NCI-H774 (cell line): ENCODE measurements at regions not wholly inside any gene's neighbourhood (a gene's known extent, or its start where the extent isn't known, plus 50 kb on each side); places are given as distances from the start of the nearest gene placed in this dataset.

ENCODE experiments used
- DNase-seq: peaks from one replicate; lab custom pipeline; 2025; lab: John Stamatoyannopoulos, UW

DNA sequence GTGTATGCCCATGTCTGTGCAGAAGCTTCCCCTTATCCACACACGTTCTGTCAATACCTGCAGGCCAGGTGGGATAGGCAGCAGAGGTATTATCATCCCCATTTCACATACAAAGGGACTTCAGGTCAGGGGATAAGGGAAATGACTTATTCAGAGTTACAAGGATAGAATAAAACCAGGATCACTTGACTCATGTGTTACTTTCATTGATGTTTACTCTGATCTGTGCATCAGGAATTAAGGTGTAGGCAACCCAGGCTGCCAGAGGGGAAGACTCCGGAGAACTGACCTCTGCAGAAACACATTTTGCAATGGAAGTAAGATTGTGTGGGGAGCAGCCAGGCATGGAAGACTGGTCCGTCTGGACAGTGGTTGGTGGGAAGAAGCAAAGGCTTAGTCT lies 74.2 kb upstream of the FSTL4 start:
- no peak for DNase-seq

DNA sequence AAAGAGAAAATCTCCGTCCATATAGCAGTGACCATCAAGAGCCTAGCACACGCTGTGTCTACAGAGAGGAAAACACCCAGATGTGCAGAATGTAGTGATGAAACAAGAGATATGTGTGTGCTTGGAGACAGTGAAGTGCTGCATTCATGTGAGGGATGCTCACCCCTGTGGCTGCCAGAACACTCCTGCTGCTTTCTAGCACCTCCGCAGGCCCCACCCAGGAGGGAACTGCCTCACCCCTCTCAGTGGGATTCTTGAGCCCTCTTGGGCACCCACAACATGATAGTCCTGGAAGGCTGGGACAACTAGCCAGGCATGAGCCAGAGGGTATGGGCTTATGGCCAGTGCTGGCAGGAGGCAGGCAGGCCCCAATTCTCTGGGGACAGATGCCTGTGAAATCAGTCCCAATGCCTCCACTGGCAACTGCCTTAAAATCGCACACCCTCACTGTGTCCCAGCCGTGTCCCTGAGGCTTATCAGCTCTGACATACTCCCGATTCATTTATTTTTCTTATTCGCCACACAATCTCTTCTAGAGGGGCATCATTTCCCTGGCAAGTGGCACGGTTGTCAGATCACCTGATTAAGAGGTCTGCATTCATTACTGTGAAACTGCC lies 73.2 kb upstream of the FSTL4 start:
- DNase-seq = no peak

DNA sequence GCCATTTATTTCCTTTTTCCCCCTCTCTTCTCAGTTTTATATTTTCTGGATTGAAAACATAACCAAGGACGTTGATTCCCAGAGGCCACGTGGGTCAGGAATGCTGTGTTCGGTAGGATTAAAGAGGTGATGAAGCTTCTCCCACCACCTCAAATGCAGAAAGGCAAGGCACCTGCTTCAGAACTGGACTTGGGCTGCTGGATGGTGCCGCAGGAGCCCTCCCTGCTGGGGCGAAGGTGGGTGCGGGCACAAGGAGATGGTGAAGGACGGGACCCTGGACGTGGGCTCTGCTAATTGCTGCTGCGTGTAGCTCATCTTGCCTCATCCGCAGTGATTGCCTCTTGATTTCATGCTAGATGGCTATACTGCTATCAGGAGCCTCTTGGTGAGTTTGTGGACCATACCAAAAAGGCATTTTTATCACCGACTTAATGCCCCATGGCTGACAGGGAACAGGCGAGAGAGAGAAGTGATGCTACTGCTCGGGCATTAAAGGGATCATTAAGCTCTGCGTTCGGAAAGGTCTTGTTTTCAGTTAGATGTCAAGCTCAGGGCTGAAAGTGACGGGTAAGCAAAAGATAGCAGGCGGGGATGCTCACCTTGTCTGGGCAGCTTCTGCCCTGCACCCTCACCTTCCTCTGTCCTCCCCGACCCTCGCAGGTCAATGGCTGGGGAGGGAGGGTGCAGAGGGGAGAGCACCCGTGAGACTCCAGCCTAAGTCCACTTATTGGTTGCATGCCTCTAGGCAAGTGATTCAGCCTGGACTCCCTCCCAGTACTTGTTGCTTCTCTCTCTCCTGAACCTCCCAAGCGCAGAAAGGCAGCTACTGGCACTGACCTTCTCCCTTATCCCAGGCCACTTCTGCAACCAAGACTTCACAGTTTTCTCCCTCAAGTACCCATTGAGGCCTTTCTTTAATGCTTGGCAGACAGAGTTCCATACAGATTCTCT lies 71.6 kb upstream of the FSTL4 start:
- no peak for DNase-seq

- no peak for DNase-seq
Measured at GRCh38 chr5:133682451-133682850, 70.1 kb upstream of the FSTL4 start.

GRCh38 chr5:133681896-133682295 lies 69.6 kb upstream of the FSTL4 start:
- no peak for DNase-seq

- no peak for DNase-seq
Measured at GRCh38 chr5:133680830-133681565, 68.7 kb upstream of the FSTL4 start.

DNA sequence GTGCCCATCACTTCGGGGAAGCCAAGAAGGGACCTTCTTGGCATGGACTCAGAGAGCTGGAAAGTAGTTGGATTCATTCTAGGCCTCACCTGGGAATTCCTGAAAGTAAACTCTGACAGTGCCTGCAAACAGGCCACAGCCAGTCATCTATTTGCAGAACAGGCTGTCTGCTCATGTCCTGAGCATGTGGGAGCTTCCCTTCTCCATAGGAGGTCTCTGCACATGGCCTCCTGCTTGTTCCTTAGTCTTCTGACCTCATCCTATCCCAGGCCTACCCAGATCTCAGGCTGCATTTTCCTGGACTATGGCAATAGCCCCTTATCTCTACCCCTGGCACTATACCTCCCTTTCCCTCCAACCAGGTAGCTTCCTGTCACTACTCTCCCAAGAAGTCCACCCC lies 67.2 kb upstream of the FSTL4 start:
- no peak for DNase-seq

DNA sequence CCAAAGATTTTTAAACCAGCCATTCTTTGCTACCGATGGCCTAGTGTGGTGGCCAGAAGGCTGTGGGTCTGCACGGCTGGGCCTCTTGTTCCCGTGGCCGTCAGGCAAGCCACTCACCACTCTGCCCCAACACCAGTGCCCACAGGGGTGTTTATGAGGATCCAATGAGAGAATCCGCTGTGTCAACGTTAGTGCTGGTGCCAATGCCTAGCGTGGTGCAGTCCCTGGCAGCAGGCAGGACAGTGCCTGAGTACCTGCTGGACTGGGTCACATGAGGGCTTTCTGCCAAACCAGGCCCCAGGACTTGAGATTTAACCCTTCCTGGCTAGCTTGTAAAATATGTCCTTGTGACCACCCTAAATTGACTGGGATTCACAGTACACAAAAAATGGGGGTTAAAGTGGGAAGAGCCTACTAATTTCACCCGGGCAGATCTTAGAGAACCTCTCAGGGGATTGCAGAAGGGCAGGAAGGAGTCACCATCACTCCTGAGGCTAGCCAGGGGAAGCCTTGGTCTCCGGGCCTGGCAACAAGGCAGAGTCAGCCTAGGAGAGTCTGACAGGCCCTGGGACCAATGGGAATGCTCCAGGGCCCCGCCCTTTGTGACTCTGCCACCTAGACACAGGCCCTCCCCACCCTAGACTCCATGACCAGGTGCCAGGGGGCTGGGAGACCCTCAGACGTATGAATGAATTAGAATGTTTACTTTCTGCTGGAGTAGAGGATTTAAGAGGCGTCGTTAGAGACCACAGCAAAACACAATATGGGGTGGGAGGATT lies 63.2 kb upstream of the FSTL4 start:
- DNase-seq = no peak

- DNase-seq = no peak
Measured at GRCh38 chr5:133670336-133670735, 58.0 kb upstream of the FSTL4 start.

DNA sequence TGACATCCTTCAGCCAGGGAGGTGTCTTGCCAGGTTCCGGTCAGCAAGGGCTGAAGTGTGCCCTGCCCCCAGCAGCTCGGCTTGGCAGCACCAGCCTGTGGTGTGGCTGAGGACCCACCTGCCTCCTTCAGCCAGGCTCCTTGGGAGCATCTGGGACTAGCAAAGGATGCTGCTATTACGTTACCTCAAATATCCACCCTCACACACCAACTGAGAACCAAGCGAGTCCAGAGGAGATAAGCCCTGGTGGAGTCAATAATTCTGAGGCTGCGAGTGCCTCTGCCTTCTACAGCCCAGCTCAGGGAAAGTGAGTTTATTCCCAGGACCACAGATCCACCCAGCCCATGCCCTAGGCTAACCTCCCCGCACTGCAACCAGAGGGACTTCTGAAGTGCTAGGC lies 57.1 kb upstream of the FSTL4 start:
- DNase-seq = no peak

DNA sequence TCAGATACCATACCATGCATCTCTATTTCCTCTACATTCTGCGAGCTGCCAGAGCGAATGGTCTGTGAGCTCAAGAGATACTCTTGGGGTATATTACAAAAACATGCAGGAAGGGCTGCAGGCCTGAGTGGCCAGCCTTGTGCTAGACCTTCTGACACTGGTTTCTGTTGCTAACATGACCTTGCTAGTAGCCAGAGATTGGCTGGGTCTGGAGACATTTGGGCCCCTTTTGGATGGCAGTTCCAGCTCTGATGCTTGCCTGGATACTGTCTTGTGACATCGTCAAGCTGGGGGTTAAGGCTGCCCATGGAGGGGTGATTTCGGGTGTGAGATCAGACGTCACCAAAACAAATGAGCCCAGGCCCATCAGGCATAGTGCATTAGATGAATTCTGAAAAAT lies 56.1 kb upstream of the FSTL4 start:
- no peak for DNase-seq

- DNase-seq = no peak
Measured at GRCh38 chr5:133667217-133667616, 54.9 kb upstream of the FSTL4 start.

GRCh38 chr5:133665571-133665970 lies 53.2 kb upstream of the FSTL4 start:
- no peak for DNase-seq

DNA sequence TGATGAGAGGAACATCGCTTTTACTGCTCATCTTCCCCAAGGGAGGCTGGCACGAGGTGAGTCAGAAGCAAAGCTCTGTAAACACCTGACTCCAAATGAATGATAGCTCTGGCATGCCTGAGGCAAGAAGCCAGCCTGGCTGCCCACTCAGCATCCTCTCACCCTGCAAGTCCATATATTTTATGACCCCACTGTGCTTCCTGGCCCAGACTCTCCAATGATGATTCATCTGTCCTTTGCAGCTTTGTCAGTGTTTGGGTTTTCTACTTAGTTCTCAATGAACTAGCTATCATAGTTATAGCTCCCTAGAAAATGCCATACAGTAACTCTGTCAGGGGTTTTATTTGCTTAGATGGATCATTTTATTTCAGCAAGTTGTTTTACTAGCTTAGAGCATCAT lies 52.1 kb upstream of the FSTL4 start:
- no peak for DNase-seq

DNA sequence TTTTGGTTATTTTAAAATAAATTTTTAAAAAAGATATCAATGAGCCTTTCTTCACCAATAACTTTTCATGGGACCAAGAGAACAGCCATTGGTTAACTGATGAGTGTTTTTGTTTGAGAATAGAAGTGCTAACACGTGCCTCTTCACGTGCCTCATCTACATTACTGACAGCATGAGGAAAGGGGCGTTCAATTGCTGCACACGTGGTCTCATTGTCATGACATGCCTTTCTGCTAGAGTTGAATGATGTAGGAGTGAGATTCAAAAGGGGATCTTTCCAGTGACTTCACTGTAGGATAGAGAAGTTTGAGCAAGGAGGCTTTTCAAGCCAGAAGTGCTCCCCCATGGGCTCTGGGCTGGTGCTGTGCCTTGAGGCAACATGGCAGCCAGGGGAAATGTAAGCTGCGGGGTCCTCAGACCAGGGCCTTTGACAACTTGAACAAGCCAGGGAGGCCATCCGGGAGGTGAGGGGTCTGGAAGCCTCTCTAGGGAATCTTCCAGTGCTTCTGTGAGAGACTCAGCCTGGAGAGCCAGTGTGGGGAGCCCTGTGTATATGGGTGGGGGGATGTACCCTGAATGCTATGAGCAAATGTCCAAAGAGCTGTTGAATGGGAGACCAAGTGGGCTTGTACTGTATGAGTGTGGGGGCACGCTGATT lies 51.2 kb upstream of the FSTL4 start:
- DNase-seq = no peak

- DNase-seq = no peak
Measured at GRCh38 chr5:133662578-133662977, 50.2 kb upstream of the FSTL4 start.
